Neuron (in vitro differentiated cells): ENCODE measurements at regions not wholly inside any gene's neighbourhood (a gene's known extent, or its start where the extent isn't known, plus 50 kb on each side); places are given as distances from the start of the nearest gene placed in this dataset.

ENCODE experiments used
- H2AFZ ChIP-seq: one replicate; pipeline ENCODE4 v1.6.1; 2013; ENCODE audit warnings: low read depth, mild to moderate bottlenecking, inconsistent platforms, low read length, moderate library complexity
- H3K27me3 ChIP-seq: one replicate; pipeline ENCODE4 v1.6.1; 2013; ENCODE audit warnings: low read length; ENCODE audit not compliant: insufficient read depth
- H3K36me3 ChIP-seq: one replicate; pipeline ENCODE4 v1.6.1; 2013; ENCODE audit warnings: low read length; ENCODE audit not compliant: insufficient read depth
- H3K4me1 ChIP-seq: one replicate; pipeline ENCODE4 v1.6.1; 2013; ENCODE audit warnings: low read length; ENCODE audit not compliant: insufficient read depth
- H3K4me3 ChIP-seq: 2 replicates; pipeline ENCODE4 v1.5.1; 2013; ENCODE audit warnings: mild to moderate bottlenecking, low read length, moderate library complexity
- H3K9me3 ChIP-seq: one replicate; pipeline ENCODE4 v1.6.1; 2013; ENCODE audit warnings: low read length

GRCh38 chr10:47099474-47099873 is 188.2 kb downstream of the PTPN20 start:
- Histone ChIP-seq H3K27me3 (no peaks in the 10 kb centered on the region), H3K4me1 (no peaks in the 10 kb centered on the region), H3K36me3 (no peaks in the 10 kb centered on the region), H3K9me3 (no peaks in the 10 kb centered on the region), H2AFZ (no peak overlapping the region), H3K4me3 (no peak overlapping the region)

DNA sequence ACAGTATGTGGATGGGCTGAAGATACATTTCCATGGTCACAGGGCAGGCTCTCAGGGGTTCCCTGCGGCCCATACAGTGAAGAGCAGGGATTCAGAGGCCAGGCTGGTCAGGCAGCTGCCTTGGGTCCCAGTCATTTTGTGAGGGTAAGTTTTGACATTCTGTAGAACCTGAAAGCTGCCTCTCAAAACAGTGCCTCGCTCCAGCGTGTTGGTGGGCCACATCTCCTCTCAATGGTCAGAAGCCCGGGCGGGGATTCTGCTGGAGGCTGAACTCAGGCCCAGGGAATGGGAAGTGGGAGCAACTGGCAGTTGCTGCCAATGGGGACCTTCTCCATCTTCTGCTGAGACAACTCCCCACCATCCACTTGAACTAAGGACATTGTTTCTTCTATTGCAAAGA is 190.0 kb downstream of the PTPN20 start:
- no peak overlapping the region for H3K4me3 ChIP-seq
- no peak overlapping the region for H2AFZ ChIP-seq
- H3K4me1 ChIP-seq = peaks cover 4% of the 10 kb centered on the region
- H3K9me3 ChIP-seq = no peaks in the 10 kb centered on the region
- H3K27me3 ChIP-seq = no peaks in the 10 kb centered on the region
- H3K36me3 ChIP-seq = no peaks in the 10 kb centered on the region

GRCh38 chr10:47101807-47102206 is 190.6 kb downstream of the PTPN20 start:
- Histone ChIP-seq H3K4me1 (peaks cover 10% of the 10 kb centered on the region), H3K36me3 (no peaks in the 10 kb centered on the region), H2AFZ (no peak overlapping the region), H3K9me3 (no peaks in the 10 kb centered on the region), H3K27me3 (no peaks in the 10 kb centered on the region), H3K4me3 (no peak overlapping the region)

GRCh38 chr10:47104151-47104605 is 192.9 kb downstream of the PTPN20 start:
- Histone ChIP-seq H3K9me3 (no peaks in the 10 kb centered on the region), H3K36me3 (no peaks in the 10 kb centered on the region), H3K4me1 (peaks cover 10% of the 10 kb centered on the region), H3K27me3 (no peaks in the 10 kb centered on the region), H3K4me3 (no peak overlapping the region), H2AFZ (no peak overlapping the region)

DNA sequence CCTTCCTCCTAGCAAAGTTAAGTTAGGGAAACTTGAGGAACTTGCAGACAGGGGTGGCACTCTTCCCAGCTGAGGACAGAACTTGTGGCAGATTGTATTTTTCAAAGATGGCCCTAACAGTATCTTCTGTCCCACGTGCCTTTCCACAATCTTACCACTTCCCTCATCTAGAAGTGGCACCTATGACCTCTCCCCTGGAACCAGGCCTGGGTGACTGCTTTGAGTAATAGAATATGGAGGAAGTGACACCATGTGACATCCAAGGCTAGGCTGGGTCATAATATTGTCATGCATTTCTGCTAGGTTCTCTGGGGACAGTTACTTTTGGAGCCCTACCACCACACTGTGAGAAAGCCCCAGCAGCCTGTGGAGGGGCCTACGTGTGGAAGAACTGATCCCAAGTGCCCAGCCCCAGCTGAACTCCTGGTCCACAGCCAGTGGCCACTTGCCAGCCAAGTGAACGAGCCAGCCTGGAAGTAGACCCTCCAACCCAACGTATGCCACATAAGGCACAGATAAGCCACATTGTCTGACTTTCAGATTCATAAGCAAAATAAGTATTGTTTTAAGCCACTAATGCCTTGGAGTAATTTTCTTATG is 193.7 kb downstream of the PTPN20 start:
- no peak overlapping the region for H3K4me3 ChIP-seq
- peaks cover 10% of the 10 kb centered on the region for H3K4me1 ChIP-seq
- H3K9me3 ChIP-seq = no peaks in the 10 kb centered on the region
- H3K36me3 ChIP-seq = no peaks in the 10 kb centered on the region
- H2AFZ ChIP-seq = no peak overlapping the region
- H3K27me3 ChIP-seq = no peaks in the 10 kb centered on the region

- Histone ChIP-seq H3K27me3 (no peaks in the 10 kb centered on the region), H3K4me3 (no peak overlapping the region), H3K4me1 (peaks cover 10% of the 10 kb centered on the region), H2AFZ (no peak overlapping the region), H3K36me3 (no peaks in the 10 kb centered on the region), H3K9me3 (no peaks in the 10 kb centered on the region)
These were observed 192.8 kb upstream of the GDF10 start for GRCh38 chr10:47107007-47107747.

GRCh38 chr10:47109906-47110305 is 190.1 kb upstream of the GDF10 start:
- Histone ChIP-seq H3K4me3 (no peak overlapping the region), H3K27me3 (no peaks in the 10 kb centered on the region), H3K36me3 (no peaks in the 10 kb centered on the region), H2AFZ (no peak overlapping the region), H3K9me3 (no peaks in the 10 kb centered on the region), H3K4me1 (peaks cover 15% of the 10 kb centered on the region)

- no peaks in the 10 kb centered on the region for H3K36me3 ChIP-seq
- no peak overlapping the region for H2AFZ ChIP-seq
- H3K4me1 ChIP-seq = peaks cover 9% of the 10 kb centered on the region
- H3K4me3 ChIP-seq = no peak overlapping the region
- H3K9me3 ChIP-seq = no peaks in the 10 kb centered on the region
- H3K27me3 ChIP-seq = no peaks in the 10 kb centered on the region
These were observed 188.6 kb upstream of the GDF10 start for GRCh38 chr10:47111329-47111862.

GRCh38 chr10:47112612-47113011 is 187.4 kb upstream of the GDF10 start:
- H3K9me3 ChIP-seq = no peaks in the 10 kb centered on the region
- H3K27me3 ChIP-seq = no peaks in the 10 kb centered on the region
- H3K4me1 ChIP-seq = peaks cover 7% of the 10 kb centered on the region
- H3K36me3 ChIP-seq = no peaks in the 10 kb centered on the region
- H2AFZ ChIP-seq = no peak overlapping the region
- no peak overlapping the region for H3K4me3 ChIP-seq

GRCh38 chr10:47113907-47114500 is 186.0 kb upstream of the GDF10 start:
- Histone ChIP-seq H3K4me3 (no peak overlapping the region), H3K9me3 (no peaks in the 10 kb centered on the region), H3K4me1 (peaks cover 7% of the 10 kb centered on the region), H3K36me3 (no peaks in the 10 kb centered on the region), H2AFZ (no peak overlapping the region), H3K27me3 (no peaks in the 10 kb centered on the region)

GRCh38 chr10:47114680-47115186 is 185.3 kb upstream of the GDF10 start:
- no peaks in the 10 kb centered on the region for H3K36me3 ChIP-seq
- H2AFZ ChIP-seq = no peak overlapping the region
- H3K9me3 ChIP-seq = no peaks in the 10 kb centered on the region
- H3K27me3 ChIP-seq = no peaks in the 10 kb centered on the region
- no peak overlapping the region for H3K4me3 ChIP-seq
- peaks cover 7% of the 10 kb centered on the region for H3K4me1 ChIP-seq

- no peaks in the 10 kb centered on the region for H3K9me3 ChIP-seq
These were observed 184.7 kb upstream of the GDF10 start for GRCh38 chr10:47115322-47115721.

GRCh38 chr10:47116445-47116844 is 183.6 kb upstream of the GDF10 start:
- peaks cover 7% of the 10 kb centered on the region for H3K4me1 ChIP-seq
- H3K9me3 ChIP-seq = no peaks in the 10 kb centered on the region
- H3K4me3 ChIP-seq = no peak overlapping the region
- no peaks in the 10 kb centered on the region for H3K27me3 ChIP-seq
- no peak overlapping the region for H2AFZ ChIP-seq
- no peaks in the 10 kb centered on the region for H3K36me3 ChIP-seq

More at GRCh38 chr10:47115322-47115721, 184.7 kb upstream of the GDF10 start:
- Histone ChIP-seq H3K4me1 (peaks cover 7% of the 10 kb centered on the region), H2AFZ (no peak overlapping the region), H3K27me3 (no peaks in the 10 kb centered on the region), H3K4me3 (no peak overlapping the region), H3K36me3 (no peaks in the 10 kb centered on the region)
